ENCODE measurements at regions not wholly inside any gene's neighbourhood (a gene's known extent, or its start where the extent isn't known, plus 50 kb on each side); places are given as distances from the start of the nearest gene placed in this dataset.
"Not testable (repeated sequence)": the region's sequence is repeated elsewhere in the genome, so short reads cannot be mapped to it uniquely, and the experiment has no call there.

- H3K4me3 ChIP-seq (ENCODE audit: low read depth, low read length); DNase-seq (ENCODE audit: low read depth): not testable (repeated sequence)
These were observed 230.9 kb downstream of the RAB11FIP2 start for GRCh38 chr10:117815816-117816215.

GRCh38 chr10:117817116-117817515, 229.6 kb downstream of the RAB11FIP2 start:
- no peak for DNase-seq (ENCODE audit: low read depth)

GRCh38 chr10:117818721-117819120, 228.0 kb downstream of the RAB11FIP2 start:
- DNase-seq (ENCODE audit: low read depth) = no peak
- H3K4me3 ChIP-seq (ENCODE audit: low read depth, low read length) = no peak overlapping the region

More at GRCh38 chr10:117817116-117817515, 229.6 kb downstream of the RAB11FIP2 start:
- H3K4me3 ChIP-seq (ENCODE audit: low read depth, low read length) = no peak overlapping the region

GRCh38 chr10:117819304-117819703, 227.4 kb downstream of the RAB11FIP2 start:
- H3K4me3 ChIP-seq (ENCODE audit: low read depth, low read length) = no peak overlapping the region
- no peak for DNase-seq (ENCODE audit: low read depth)

- H3K4me3 ChIP-seq (ENCODE audit: low read depth, low read length) = no peak overlapping the region
- DNase-seq (ENCODE audit: low read depth) = no peak
These were observed 222.8 kb downstream of the RAB11FIP2 start for GRCh38 chr10:117823980-117824379.

- DNase-seq (ENCODE audit: low read depth) = no peak
- no peak overlapping the region for H3K4me3 ChIP-seq (ENCODE audit: low read depth, low read length)
These were observed 216.5 kb downstream of the RAB11FIP2 start for GRCh38 chr10:117830205-117830604.

- no peak for DNase-seq (ENCODE audit: low read depth)
- no peak overlapping the region for H3K4me3 ChIP-seq (ENCODE audit: low read depth, low read length)
These were observed 215.9 kb downstream of the RAB11FIP2 start for GRCh38 chr10:117830787-117831212.

GRCh38 chr10:117838500-117839498, 207.9 kb downstream of the RAB11FIP2 start:
- not testable (repeated sequence) for DNase-seq (ENCODE audit: low read depth)

GRCh38 chr10:117856426-117856825, 190.3 kb downstream of the RAB11FIP2 start:
- not testable (repeated sequence) for DNase-seq (ENCODE audit: low read depth); H3K4me3 ChIP-seq (ENCODE audit: low read depth, low read length)

More at GRCh38 chr10:117838500-117839498, 207.9 kb downstream of the RAB11FIP2 start:
- not testable (repeated sequence) for H3K4me3 ChIP-seq (ENCODE audit: low read depth, low read length)

GRCh38 chr10:117860135-117860534, 186.6 kb downstream of the RAB11FIP2 start:
- no peak for DNase-seq (ENCODE audit: low read depth)
- H3K4me3 ChIP-seq (ENCODE audit: low read depth, low read length) = no peak overlapping the region

- H3K4me3 ChIP-seq (ENCODE audit: low read depth, low read length) = no peak overlapping the region
- peak; percentile 11 for DNase-seq (ENCODE audit: low read depth)
These were observed 185.9 kb downstream of the RAB11FIP2 start for GRCh38 chr10:117860823-117861222.

- H3K4me3 ChIP-seq (ENCODE audit: low read depth, low read length) = no peak overlapping the region
- DNase-seq (ENCODE audit: low read depth) = peak; percentile 5
These were observed 185.4 kb downstream of the RAB11FIP2 start for GRCh38 chr10:117861329-117861728.

- no peak for DNase-seq (ENCODE audit: low read depth)
- no peak overlapping the region for H3K4me3 ChIP-seq (ENCODE audit: low read depth, low read length)
These were observed 183.0 kb downstream of the RAB11FIP2 start for GRCh38 chr10:117863771-117864170.

- DNase-seq (ENCODE audit: low read depth) = no peak
- no peak overlapping the region for H3K4me3 ChIP-seq (ENCODE audit: low read depth, low read length)
These were observed 180.8 kb downstream of the RAB11FIP2 start for GRCh38 chr10:117865945-117866344.

GRCh38 chr10:117868151-117868550, 178.6 kb downstream of the RAB11FIP2 start:
- DNase-seq (ENCODE audit: low read depth) = no peak

GRCh38 chr10:117875793-117876192, 170.9 kb downstream of the RAB11FIP2 start:
- DNase-seq (ENCODE audit: low read depth) = no peak
- no peak overlapping the region for H3K4me3 ChIP-seq (ENCODE audit: low read depth, low read length)

More at GRCh38 chr10:117868151-117868550, 178.6 kb downstream of the RAB11FIP2 start:
- H3K4me3 ChIP-seq (ENCODE audit: low read depth, low read length) = no peak overlapping the region

- DNase-seq (ENCODE audit: low read depth) = no peak
- H3K4me3 ChIP-seq (ENCODE audit: low read depth, low read length) = no peak overlapping the region
These were observed 170.5 kb downstream of the RAB11FIP2 start for GRCh38 chr10:117876210-117876609.

- DNase-seq (ENCODE audit: low read depth) = no peak
- H3K4me3 ChIP-seq (ENCODE audit: low read depth, low read length) = no peak overlapping the region
These were observed 168.1 kb downstream of the RAB11FIP2 start for GRCh38 chr10:117878626-117879025.

- H3K4me3 ChIP-seq (ENCODE audit: low read depth, low read length) = no peak overlapping the region
- no peak for DNase-seq (ENCODE audit: low read depth)
These were observed 162.6 kb downstream of the RAB11FIP2 start for GRCh38 chr10:117884093-117884492.

GRCh38 chr10:117884592-117884991, 162.1 kb downstream of the RAB11FIP2 start:
- no peak overlapping the region for H3K4me3 ChIP-seq (ENCODE audit: low read depth, low read length)
- DNase-seq (ENCODE audit: low read depth) = no peak

Data from skeletal muscle cell (primary cell).